ENCODE measurements at regions not wholly inside any gene's neighbourhood (a gene's known extent, or its start where the extent isn't known, plus 50 kb on each side); places are given as distances from the start of the nearest gene placed in this dataset.
A peak's percentile ranks its signal among the peaks of the same experiment; 100 is the strongest.

GRCh38 chr1:8112611-8113261 lies 86.6 kb upstream of the ERRFI1 start:
- no peaks in the 10 kb centered on the region for H3K9me3 ChIP-seq
- H3K36me3 ChIP-seq: no peaks in the 10 kb centered on the region
- WGBS, 5 donors: 79 to 90% (median 88%) methylated on average over 11 of the region's 11 CpGs
- no peaks in the 10 kb centered on the region for H3K27me3 ChIP-seq (replicated peaks in 1 of 7)
- intact Hi-C loops (cut with DNase I; ENCODE audit: low total_unique reads): no loop called here
- no peak overlapping the region for H3K4me3 ChIP-seq
- H3K4me1 ChIP-seq: peaks cover 0 to 13% (median 7%) of the 10 kb centered on the region in 6 donors
- no peak for TF ChIP-seq CTCF (IDR thresholded peaks at IDR 0.05 in 8 of 11, conservative IDR thresholded peaks at IDR 0.05 in 3 of 11)
- no peak for DNase-seq
- peak overlapping the region in 2 of 8 donors; percentile 0 to 26 for H3K27ac ChIP-seq

DNA sequence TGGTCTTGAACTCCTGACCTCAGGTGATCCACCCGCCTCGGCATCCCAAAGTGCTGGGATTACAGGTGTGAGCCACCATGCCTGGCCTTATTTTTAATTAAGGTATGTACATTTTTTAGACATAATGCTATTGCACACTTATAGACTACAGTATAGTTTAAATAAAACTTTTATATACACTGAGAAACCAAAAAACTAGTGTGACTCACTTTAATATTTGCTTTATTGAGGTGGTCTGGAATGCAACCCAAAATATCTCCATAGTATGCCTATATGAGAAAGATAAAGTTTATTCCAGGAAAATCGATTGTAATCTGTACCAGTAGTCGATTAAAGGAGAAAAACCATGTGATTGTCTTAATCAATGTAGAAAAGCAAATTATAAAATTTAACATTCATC lies 85.5 kb upstream of the ERRFI1 start:
- no peaks in the 10 kb centered on the region for H3K27me3 ChIP-seq (replicated peaks in 1 of 7)
- DNase-seq: no peak
- no peak overlapping the region for H3K27ac ChIP-seq
- H3K36me3 ChIP-seq: no peaks in the 10 kb centered on the region
- intact Hi-C loops (cut with DNase I; ENCODE audit: low total_unique reads): no loop called here
- peaks cover 0 to 4% (median 1%) of the 10 kb centered on the region in 6 donors for H3K4me1 ChIP-seq
- no peaks in the 10 kb centered on the region for H3K9me3 ChIP-seq
- TF ChIP-seq POLR2A (IDR thresholded peaks at IDR 0.05) (no peak), POLR2AphosphoS5 (IDR thresholded peaks at IDR 0.05) (no peak), CTCF (IDR thresholded peaks at IDR 0.05 in 8 of 11, conservative IDR thresholded peaks at IDR 0.05 in 3 of 11) (no peak)
- 87 to 96% (median 89%) methylated on average over 4 of the region's 4 CpGs for WGBS, 5 donors
- no peak overlapping the region for H3K4me3 ChIP-seq

DNA sequence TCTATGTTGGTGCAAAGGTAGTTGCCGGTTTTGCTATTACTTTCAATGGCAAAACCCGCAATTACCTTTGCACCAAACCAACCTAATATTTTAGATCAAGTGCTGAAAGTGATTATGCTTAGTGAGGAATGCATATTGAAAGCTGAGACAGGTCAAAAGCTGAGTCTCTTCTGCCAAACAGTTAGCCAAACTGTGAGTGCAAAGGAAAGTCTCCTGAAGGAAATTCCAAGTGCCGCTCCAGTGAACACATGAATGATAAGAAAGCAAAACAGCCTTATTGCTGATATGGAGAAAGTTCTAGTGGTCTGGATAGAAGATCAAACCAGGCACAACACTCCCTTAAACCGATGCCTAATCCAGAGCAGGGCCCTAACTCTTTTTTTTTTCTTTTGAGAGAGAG lies 83.1 kb upstream of the ERRFI1 start:
- no peaks in the 10 kb centered on the region for H3K9me3 ChIP-seq
- H3K36me3 ChIP-seq: no peaks in the 10 kb centered on the region
- no peak for TF ChIP-seq CTCF (IDR thresholded peaks at IDR 0.05 in 8 of 11, conservative IDR thresholded peaks at IDR 0.05 in 3 of 11)
- TF ChIP-seq POLR2A (IDR thresholded peaks at IDR 0.05): no peak
- TF ChIP-seq POLR2AphosphoS5 (IDR thresholded peaks at IDR 0.05): no peak
- 89 to 93% (median 91%) methylated on average over 4 of the region's 4 CpGs for WGBS, 5 donors
- no peak for DNase-seq
- H3K27ac ChIP-seq: no peak overlapping the region
- intact Hi-C loops (cut with DNase I; ENCODE audit: low total_unique reads): no loop called here
- H3K27me3 ChIP-seq (replicated peaks in 1 of 7): no peaks in the 10 kb centered on the region
- peaks cover 0 to 13% (median 2%) of the 10 kb centered on the region in 6 donors for H3K4me1 ChIP-seq
- H3K4me3 ChIP-seq: no peak overlapping the region

GRCh38 chr1:8107897-8108296 lies 81.8 kb upstream of the ERRFI1 start:
- H3K4me3 ChIP-seq: no peak overlapping the region
- intact Hi-C loops (cut with DNase I; ENCODE audit: low total_unique reads): no loop called here

More at GRCh38 chr1:8107897-8108296, 81.8 kb upstream of the ERRFI1 start:
- H3K36me3 ChIP-seq: no peaks in the 10 kb centered on the region
- H3K27ac ChIP-seq: no peak overlapping the region
- H3K27me3 ChIP-seq (replicated peaks in 1 of 7): no peaks in the 10 kb centered on the region
- H3K4me1 ChIP-seq: peaks cover 0 to 13% (median 2%) of the 10 kb centered on the region in 6 donors
- TF ChIP-seq POLR2AphosphoS5 (IDR thresholded peaks at IDR 0.05): no peak
- no peak for TF ChIP-seq POLR2A (IDR thresholded peaks at IDR 0.05)
- TF ChIP-seq CTCF (IDR thresholded peaks at IDR 0.05 in 8 of 11, conservative IDR thresholded peaks at IDR 0.05 in 3 of 11): no peak
- H3K9me3 ChIP-seq: no peaks in the 10 kb centered on the region
- 93 to 98% (median 94%) methylated on average over 4 of the region's 4 CpGs for WGBS, 5 donors
- no peak for DNase-seq

Measured in spleen (tissue), 11 donors.